Calu3 (cell line): ENCODE measurements at regions not wholly inside any gene's neighbourhood (a gene's known extent, or its start where the extent isn't known, plus 50 kb on each side); places are given as distances from the start of the nearest gene placed in this dataset.

Experiments
- BruUV-seq: library from RNA; stranded (reverse); fragments of 400-500 nt; replicated peaks from 2 replicates; lab custom pipeline; 2021; lab: Mats Ljungman, UMichigan
- CTCF ChIA-PET: fragments of 300-600 bp; sonication (Branson Sonifier 250); formaldehyde crosslinking; loops from one replicate; lab custom pipeline; 2022; ENCODE audit warnings: antibody characterized with exemption; lab: Charles Lee
- DNase-seq: peaks from one replicate; pipeline ENCODE4 v3.0.0; 2022
- H3K27ac Mint-ChIP-seq: one replicate; pipeline ENCODE4 v1.8.0; 2022; ENCODE audit warnings: mixed read lengths; ENCODE audit not compliant: unreplicated experiment
- H3K27me3 Mint-ChIP-seq: one replicate; pipeline ENCODE4 v1.8.0; 2022; ENCODE audit warnings: mixed read lengths; ENCODE audit not compliant: unreplicated experiment
- H3K36me3 Mint-ChIP-seq: one replicate; pipeline ENCODE4 v1.8.0; 2022; ENCODE audit warnings: mild to moderate bottlenecking, moderate library complexity, mixed read lengths; ENCODE audit not compliant: insufficient read depth, unreplicated experiment
- H3K4me1 Mint-ChIP-seq: one replicate; pipeline ENCODE4 v1.8.0; 2022; ENCODE audit warnings: mild to moderate bottlenecking, low read depth, mixed read lengths; ENCODE audit not compliant: unreplicated experiment
- H3K4me3 Mint-ChIP-seq: one replicate; pipeline ENCODE4 v1.8.0; 2022; ENCODE audit warnings: mild to moderate bottlenecking, low read depth, moderate library complexity, mixed read lengths; ENCODE audit not compliant: unreplicated experiment
- H3K9me3 Mint-ChIP-seq: one replicate; pipeline ENCODE4 v1.8.0; 2022; ENCODE audit warnings: low read depth, mixed read lengths; ENCODE audit not compliant: unreplicated experiment
- intact Hi-C: fragments of 100-400 bp; cut with micrococcal nuclease; formaldehyde crosslinking; loops from one replicate; pipeline ENCODE4 v1.10.0; 2022; ENCODE audit not compliant: unreplicated experiment
- TF ChIP-seq, protein P1 (sequence below): fragments of 200-600 bp; IDR thresholded peaks from one replicate; pipeline ENCODE4 v1.8.0; 2022; ENCODE audit warnings: antibody characterized with exemption; ENCODE audit not compliant: unreplicated experiment

DNA sequence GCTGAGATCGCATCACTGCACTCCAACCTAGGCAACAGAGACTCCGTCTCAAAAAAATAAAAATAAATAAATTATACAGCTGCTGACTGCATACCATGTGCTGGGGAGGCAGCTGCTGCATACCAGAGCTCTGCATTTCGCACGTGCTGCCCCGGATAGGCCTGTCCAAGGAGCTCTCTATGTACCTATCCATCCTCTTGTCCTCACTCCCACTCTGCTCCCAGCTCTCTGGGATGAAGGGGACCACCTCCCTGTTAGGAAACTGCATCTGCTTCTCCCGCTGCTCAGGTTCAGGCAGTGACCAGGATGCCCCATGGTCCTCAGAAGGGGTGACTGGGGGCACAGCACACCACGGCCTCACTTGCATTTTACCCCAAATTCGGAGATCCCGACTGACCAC lies 302.3 kb downstream of the BRD1 start:
- H3K9me3 Mint-ChIP-seq, result no peaks in the 10 kb centered on the region
- H3K27ac Mint-ChIP-seq, result no peak overlapping the region
- intact Hi-C loops, result no loop called here
- no peak for DNase-seq
- no peaks in the 10 kb centered on the region for H3K27me3 Mint-ChIP-seq
- CTCF ChIA-PET, result interaction anchor here (1.0 kb wide), 1 partner anchor 23 kb away, joined by 3 read pairs; no protein-coding TSS in a partner anchor
- BruUV-seq, result no TSS peak
- H3K4me3 Mint-ChIP-seq, result no peak overlapping the region
- no peaks in the 10 kb centered on the region for H3K36me3 Mint-ChIP-seq
- TF ChIP-seq, protein P1, sequence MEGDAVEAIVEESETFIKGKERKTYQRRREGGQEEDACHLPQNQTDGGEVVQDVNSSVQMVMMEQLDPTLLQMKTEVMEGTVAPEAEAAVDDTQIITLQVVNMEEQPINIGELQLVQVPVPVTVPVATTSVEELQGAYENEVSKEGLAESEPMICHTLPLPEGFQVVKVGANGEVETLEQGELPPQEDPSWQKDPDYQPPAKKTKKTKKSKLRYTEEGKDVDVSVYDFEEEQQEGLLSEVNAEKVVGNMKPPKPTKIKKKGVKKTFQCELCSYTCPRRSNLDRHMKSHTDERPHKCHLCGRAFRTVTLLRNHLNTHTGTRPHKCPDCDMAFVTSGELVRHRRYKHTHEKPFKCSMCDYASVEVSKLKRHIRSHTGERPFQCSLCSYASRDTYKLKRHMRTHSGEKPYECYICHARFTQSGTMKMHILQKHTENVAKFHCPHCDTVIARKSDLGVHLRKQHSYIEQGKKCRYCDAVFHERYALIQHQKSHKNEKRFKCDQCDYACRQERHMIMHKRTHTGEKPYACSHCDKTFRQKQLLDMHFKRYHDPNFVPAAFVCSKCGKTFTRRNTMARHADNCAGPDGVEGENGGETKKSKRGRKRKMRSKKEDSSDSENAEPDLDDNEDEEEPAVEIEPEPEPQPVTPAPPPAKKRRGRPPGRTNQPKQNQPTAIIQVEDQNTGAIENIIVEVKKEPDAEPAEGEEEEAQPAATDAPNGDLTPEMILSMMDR, result no peak
- H3K4me1 Mint-ChIP-seq, result peaks cover 12% of the 10 kb centered on the region

DNA sequence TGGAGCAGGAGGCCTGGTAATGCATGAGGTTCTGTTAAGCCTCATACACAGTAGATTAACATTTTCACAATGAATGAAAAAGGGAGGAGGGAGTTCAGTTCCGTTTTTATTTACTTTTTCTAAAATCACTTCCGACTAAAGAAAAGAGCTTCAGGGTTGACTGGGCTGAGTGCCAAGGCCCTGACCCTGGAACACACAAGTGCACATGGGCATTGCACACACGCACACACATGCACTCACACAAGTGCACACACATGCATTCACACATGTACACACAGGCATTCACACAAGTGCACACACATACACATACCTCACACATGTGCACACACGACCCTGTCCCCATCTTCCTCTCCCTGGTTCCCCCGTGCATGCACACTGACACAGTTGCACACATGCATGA lies 303.3 kb downstream of the BRD1 start:
- no peaks in the 10 kb centered on the region for H3K27me3 Mint-ChIP-seq
- intact Hi-C loops, result no loop called here
- no peak for DNase-seq
- H3K4me1 Mint-ChIP-seq, result peaks cover 12% of the 10 kb centered on the region
- H3K4me3 Mint-ChIP-seq, result no peak overlapping the region
- BruUV-seq, result no TSS peak
- no peak overlapping the region for H3K27ac Mint-ChIP-seq
- TF ChIP-seq, protein P1, result no peak
- H3K9me3 Mint-ChIP-seq, result no peaks in the 10 kb centered on the region
- CTCF ChIA-PET, result interaction anchor here (1.3 kb wide), 1 partner anchor 24 kb away, joined by 3 read pairs; no protein-coding TSS in a partner anchor
- no peaks in the 10 kb centered on the region for H3K36me3 Mint-ChIP-seq

- no peak for DNase-seq
- Mint-ChIP-seq H3K9me3 (no peaks in the 10 kb centered on the region), H3K4me1 (peaks cover 12% of the 10 kb centered on the region), H3K27ac (no peak overlapping the region), H3K4me3 (no peak overlapping the region), H3K27me3 (no peaks in the 10 kb centered on the region), H3K36me3 (no peaks in the 10 kb centered on the region)
- CTCF ChIA-PET, result interaction anchor here (1.3 kb wide), 1 partner anchor 25 kb away, joined by 3 read pairs; no protein-coding TSS in a partner anchor
- TF ChIP-seq, protein P1, result no peak
- intact Hi-C loops, result no loop called here
- BruUV-seq, result no TSS peak
Measured at GRCh38 chr22:49523374-49524008, 304.2 kb downstream of the BRD1 start.

DNA sequence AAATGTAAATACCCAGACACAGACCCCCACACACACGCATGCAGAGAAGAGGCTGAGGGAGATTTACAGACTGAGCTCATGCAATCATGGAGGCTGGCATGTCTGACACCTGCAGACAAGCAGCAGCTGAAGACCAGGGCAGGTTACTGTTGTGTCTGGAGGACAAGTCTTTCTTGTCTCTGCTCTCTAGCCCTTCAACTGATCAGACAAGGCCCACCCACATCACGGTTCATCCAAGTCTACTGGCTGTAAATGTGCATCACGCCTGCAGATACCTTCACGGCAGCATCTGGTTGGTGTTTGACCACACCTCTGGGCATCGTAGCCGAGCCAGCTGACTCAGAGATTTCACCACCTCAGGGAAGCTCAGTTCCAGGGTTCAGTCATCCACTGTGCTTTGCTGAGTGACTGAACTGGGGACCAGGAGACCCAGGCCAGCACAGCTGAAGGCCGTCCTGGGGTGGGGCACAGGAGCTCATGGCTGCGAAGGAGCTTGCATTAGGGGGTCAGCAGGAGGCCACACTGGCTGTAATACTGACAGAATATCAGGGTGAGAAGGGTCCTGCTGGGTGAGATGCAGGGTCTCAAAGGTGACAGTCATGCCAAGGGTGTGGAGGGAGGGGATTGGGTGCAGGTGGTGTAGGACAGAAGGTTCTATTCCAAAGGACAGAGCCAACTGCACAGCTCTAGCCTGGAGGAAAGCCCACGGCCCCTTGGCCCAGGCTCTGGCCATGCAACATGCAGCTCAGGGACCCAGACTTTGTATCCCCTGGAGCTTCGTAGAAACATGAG lies 304.9 kb downstream of the BRD1 start:
- H3K9me3 Mint-ChIP-seq, result no peaks in the 10 kb centered on the region
- TF ChIP-seq, protein P1, result no peak
- H3K27me3 Mint-ChIP-seq, result no peaks in the 10 kb centered on the region
- BruUV-seq, result no TSS peak
- peaks cover 12% of the 10 kb centered on the region for H3K4me1 Mint-ChIP-seq
- H3K36me3 Mint-ChIP-seq, result no peaks in the 10 kb centered on the region
- intact Hi-C loops, result no loop called here
- DNase-seq, result peak; percentile 6
- CTCF ChIA-PET, result interaction anchor here (1.0 kb wide), 1 partner anchor 66 kb away, joined by 3 read pairs; no protein-coding TSS in a partner anchor
- no peak overlapping the region for H3K27ac Mint-ChIP-seq
- H3K4me3 Mint-ChIP-seq, result no peak overlapping the region
